Fibroblast of the aortic adventitia (primary cell): ENCODE measurements at regions not wholly inside any gene's neighbourhood (a gene's known extent, or its start where the extent isn't known, plus 50 kb on each side); places are given as distances from the start of the nearest gene placed in this dataset.
"Not testable (repeated sequence)": the region's sequence is repeated elsewhere in the genome, so short reads cannot be mapped to it uniquely, and the experiment has no call there.

Experiments
- DNase-seq: peaks from one replicate; pipeline ENCODE4 v3.0.0-alpha.2; 2010; ENCODE audit warnings: low read depth
- H3K4me3 ChIP-seq: 2 replicates; pipeline ENCODE4 v1.5.1; 2011; ENCODE audit warnings: low read depth, mild to moderate bottlenecking, control low read depth, low read length, moderate library complexity
- TF ChIP-seq, protein P1 (sequence below): IDR thresholded peaks from 2 replicates; pipeline ENCODE4 v1.5.1; 2011; ENCODE audit warnings: mild to moderate bottlenecking, low read length, control low read depth, inconsistent platforms; ENCODE audit not compliant: insufficient read depth

DNA sequence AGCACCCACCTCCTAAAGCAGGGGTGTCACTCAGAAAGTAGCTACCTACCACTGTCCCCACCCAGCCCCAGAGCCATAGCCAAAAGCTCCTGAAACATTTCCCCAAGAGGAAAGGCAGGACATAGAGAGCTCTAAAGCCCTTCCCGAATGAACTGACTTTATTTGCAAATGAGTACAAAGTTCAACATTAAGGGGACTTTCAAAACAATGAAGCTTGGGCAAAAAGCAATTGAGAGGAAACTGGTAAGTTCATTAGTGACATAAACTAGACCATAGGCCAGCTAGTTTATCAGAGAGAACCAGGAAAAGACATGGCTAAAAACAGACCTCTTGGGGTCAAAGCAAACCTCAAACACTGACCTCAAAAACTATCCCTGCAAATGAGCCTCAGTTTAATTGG is 72.7 kb downstream of the IGLL5 start:
- H3K4me3 ChIP-seq: no peak overlapping the region
- DNase-seq: no peak
- TF ChIP-seq, protein P1, sequence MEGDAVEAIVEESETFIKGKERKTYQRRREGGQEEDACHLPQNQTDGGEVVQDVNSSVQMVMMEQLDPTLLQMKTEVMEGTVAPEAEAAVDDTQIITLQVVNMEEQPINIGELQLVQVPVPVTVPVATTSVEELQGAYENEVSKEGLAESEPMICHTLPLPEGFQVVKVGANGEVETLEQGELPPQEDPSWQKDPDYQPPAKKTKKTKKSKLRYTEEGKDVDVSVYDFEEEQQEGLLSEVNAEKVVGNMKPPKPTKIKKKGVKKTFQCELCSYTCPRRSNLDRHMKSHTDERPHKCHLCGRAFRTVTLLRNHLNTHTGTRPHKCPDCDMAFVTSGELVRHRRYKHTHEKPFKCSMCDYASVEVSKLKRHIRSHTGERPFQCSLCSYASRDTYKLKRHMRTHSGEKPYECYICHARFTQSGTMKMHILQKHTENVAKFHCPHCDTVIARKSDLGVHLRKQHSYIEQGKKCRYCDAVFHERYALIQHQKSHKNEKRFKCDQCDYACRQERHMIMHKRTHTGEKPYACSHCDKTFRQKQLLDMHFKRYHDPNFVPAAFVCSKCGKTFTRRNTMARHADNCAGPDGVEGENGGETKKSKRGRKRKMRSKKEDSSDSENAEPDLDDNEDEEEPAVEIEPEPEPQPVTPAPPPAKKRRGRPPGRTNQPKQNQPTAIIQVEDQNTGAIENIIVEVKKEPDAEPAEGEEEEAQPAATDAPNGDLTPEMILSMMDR: no peak

DNA sequence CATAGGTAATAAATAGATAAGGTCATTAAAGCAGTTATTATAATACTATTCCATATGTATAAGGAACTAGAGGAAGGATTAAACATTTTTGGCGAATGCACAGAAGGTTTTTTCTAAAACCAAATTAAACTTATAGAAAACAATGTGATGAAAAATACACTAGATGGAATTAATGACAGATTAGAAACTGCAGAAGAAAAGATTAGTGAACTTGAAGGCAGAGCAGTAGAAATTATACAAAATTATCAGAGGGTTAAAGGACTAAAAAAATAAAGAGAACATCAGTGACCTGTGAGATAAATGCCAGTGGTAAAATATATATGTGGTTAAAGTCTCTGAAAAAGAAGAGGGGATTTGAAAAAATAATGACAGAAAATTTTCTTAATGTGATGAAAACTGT is 74.0 kb downstream of the IGLL5 start:
- DNase-seq: no peak
- H3K4me3 ChIP-seq: no peak overlapping the region
- TF ChIP-seq, protein P1: no peak

DNA sequence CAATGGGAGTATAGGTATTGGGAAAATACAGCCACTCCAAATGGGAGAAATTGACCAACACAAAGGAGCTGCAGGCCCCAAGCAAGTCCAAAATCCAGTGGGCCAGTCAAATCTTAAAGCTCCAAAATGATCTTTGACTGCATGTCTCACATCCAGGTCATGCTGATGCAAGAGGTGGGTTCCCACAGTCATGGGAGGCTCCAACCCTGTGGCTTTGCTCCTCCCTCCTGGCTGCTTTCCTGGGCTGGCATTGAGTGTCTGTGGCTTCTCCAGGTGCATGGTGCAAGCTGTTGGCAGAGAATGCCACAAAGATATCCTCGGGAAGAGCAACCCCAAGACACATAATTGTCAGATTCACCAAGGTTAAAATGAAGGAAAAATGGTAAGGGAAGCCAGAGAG is 80.8 kb downstream of the IGLL5 start:
- H3K4me3 ChIP-seq: no peak overlapping the region

DNA sequence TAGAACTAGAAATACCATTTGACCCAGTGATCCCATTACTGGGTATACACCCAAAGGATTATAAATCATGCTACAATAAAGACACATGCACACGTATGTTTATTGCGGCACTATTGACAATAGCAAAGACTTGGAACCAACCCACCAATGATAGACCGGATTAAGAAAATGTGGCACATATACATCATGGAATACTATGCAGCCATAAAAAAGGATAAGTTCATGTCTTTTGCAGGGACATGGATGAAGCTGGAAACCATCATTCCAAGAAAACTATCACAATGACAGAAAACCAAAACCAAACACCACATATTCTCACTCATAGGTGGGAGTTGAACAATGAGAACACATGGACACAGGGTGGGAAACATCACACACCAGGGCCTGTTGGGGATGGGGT is 85.0 kb downstream of the IGLL5 start:
- DNase-seq, H3K4me3 ChIP-seq: not testable (repeated sequence)

More for the DNA sequence above, 80.8 kb downstream of the IGLL5 start:
- DNase-seq: no peak
- TF ChIP-seq, protein P1: no peak

DNA sequence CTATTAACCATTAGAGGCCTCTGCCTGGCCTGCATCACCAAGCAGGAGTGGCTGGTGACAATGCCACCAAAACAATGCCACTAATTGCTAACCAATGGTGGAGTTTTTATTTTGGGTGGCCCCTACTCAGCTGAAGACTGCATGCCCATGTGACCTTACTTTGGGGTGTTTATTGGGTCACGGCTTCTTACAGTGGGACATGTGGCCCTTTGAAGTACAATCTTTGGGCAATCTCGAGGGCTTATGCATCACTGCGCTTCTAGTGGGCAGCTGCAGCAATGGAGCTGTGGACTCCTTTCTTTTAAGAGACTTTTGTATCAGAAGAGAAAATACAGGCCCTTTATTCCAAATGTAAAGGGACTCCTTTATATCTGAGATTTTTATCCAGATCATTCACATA is 85.7 kb downstream of the IGLL5 start:
- TF ChIP-seq, protein P1: no peak
- no peak for DNase-seq
- H3K4me3 ChIP-seq: no peak overlapping the region

DNA sequence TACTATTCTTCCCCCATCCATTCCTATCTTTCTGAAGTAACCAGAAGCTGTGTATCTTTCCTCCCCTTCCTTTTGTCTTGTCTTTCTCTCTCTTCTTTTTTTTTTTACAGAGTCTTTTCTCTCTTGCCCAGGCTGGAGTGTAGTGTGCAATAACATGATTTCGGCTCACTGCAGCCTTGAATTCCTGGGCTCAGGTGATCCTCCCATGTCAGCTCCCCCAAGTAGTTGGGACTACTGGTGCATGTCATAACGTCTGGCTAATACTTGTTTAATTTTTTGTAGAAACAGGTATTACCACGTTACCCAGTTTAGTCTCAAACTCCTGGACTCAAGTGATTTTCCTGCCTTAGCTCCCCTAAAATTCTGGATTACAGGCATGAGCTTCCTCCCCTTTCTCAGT is 86.5 kb downstream of the IGLL5 start:
- H3K4me3 ChIP-seq: no peak overlapping the region
- TF ChIP-seq, protein P1: no peak
- DNase-seq: no peak

DNA sequence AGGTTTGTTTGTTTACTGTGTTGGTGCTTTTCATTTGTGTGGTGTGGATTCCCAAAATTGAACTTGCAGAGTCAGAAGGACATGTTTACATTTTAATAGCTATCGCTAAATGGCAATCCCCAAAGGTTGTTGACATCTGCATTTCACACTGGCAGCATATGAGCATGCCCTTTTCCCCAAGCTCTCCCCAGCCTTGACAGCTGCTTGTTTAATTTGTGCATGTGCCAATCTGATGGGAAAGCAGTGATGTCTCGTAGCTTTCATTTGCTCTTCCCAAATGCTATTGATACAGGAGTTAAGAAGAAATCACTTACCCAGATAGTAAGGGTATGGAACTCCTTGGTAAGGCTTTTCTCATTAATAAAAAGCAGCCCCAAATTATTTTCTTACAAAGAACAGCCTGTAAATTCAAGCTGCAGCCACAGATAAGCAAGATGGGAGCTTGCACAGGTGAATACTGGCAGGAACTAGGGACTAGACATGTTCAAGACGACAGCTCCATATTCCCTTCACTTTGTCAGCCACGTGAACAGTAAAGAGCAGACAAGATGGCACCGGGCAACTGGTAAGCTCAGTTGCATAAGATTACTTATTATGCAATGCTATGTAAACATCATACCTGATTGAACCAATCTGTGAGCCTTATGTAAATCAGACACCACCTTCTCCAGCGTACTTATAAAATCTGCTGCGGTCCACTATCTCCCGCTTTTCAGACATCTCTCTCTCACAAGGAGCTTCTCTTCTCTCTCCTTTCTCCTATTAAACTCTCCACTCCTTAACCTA is 87.4 kb downstream of the IGLL5 start:
- no peak for DNase-seq
- TF ChIP-seq, protein P1: no peak
- no peak overlapping the region for H3K4me3 ChIP-seq
